Caki2 (cell line): ENCODE measurements at regions not wholly inside any gene's neighbourhood (a gene's known extent, or its start where the extent isn't known, plus 50 kb on each side); places are given as distances from the start of the nearest gene placed in this dataset.

Experiments used
- DNase-seq: peaks from one replicate; pipeline ENCODE4 v3.0.0-alpha.2; 2015; ENCODE audit warnings: low read depth
- in situ Hi-C: cut with HindIII; loops from 2 replicates; pipeline ENCODE4 v1.10.0; 2016; ENCODE audit warnings: low sequenced_read_pairs, low pct_unique_long_range_greater_than_20kb, mixed read lengths

DNA sequence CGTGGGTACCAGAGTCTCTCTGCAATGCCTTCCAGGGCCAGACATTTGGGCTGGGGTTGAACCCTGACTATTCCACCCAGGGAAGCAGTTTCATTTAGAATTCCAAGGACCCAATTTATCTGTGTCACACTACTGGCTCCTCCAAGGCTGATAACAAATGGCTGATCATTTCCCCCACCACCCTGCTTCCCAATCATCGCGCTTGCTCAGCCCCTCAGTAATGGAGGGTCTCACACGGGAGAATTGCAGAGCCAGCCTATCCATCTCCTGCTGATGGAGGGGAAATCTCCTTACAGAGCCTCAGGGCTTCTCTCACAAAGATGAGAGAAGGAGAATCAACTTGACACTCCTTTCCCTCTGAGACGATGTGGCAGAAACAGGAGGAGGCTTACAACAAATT is 78.4 kb upstream of the WSCD2 start:
- in situ Hi-C loops: no loop called here
- DNase-seq: no peak

DNA sequence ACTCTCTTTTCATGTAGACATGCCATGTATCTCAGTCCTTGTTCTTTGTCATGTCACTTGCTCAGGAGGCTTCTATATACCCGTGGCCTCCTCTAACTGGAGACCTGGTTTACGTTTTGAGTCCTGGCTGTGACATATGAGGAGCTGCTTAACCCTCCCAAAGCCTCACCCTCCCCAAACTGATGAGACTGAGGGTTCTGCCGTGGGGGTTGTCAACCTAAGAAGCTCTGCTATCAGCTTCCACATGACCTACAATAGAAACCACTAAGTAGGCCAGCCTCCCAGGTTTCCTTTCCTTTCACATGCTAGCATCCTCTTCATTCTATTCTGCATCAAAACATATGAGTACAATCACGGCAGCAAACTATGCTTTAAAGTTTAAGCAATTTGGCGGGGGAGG is 76.8 kb upstream of the WSCD2 start:
- DNase-seq: no peak
- in situ Hi-C loops: no loop called here

DNA sequence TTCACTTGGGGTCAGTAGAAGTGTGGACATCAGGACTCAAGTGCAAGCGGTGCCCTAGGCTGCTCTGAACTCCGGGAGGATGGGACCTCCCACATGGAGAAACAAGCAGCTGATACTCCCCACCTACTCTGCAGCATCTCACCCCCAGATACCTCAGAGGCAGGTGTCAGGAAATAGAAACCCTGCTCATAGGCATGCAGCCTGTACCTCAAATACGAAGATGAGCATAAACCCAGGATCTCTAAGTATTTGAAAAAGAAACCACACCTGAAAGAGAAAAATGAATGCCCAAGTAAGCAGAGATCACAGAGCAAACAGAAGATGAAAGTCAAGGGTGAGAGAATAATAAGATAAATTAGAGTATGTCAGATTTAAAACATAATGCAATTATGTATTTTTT is 75.6 kb upstream of the WSCD2 start:
- DNase-seq: no peak
- in situ Hi-C loops: no loop called here

DNA sequence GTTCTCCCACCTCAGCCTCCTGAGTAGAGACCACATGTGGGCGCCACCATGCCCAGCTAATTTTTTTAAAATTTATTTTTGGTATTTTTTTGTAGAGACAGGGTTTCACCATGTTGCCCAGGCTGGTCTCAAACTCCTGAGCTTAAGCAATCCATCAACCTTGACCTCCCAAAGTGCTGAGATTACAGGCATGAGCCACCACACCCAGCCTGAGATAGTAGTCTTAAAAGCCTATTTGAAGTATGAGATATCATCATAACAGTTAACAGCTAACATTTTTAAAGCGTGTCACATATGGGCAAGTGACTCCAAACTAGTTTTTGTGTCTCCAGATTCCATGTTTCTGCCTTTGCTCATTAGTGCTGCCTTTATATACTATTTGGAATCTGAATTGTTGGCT is 74.6 kb upstream of the WSCD2 start:
- in situ Hi-C loops: no loop called here
- no peak for DNase-seq

DNA sequence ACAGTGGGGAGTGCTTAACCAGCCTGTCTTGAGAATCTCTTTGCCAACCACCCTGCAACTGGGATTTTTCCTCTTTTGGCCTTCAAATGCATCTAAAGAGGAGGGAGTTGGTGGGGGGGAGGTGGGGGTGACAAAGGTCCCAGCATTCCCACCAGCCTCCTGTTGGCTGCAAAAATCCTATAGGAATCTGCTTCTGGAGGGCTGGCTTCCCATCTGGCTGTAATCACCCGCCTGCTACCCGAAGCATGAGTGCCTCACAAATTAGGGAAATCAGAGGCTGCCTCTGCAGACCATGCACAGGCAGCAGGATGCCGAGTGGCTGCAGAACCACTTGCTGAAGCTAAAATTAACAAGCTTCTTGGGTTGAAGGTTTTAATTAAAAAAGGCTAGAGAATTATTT is 73.9 kb upstream of the WSCD2 start:
- in situ Hi-C loops: no loop called here

DNA sequence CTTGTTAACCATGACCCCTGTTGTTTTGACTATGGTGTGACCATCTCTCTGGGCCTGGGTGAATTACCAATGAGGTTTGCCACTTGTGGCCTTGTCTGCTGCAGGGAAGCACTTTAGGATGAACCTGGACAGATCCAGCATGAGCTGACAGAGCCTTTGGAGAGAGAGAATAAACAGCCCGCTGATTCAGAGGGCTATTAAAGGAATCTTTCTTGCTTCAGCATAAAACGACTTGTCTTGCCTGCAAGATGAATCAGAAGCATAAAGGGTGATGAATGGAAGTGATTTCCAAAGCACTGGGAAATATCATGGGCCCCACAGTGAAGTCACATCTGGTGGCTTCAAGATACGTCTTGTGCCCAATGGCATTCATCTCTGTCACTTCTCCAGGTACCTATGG is 69.0 kb upstream of the WSCD2 start:
- in situ Hi-C loops: no loop called here
- DNase-seq: no peak

More for the DNA sequence above, 73.9 kb upstream of the WSCD2 start:
- DNase-seq: no peak

DNA sequence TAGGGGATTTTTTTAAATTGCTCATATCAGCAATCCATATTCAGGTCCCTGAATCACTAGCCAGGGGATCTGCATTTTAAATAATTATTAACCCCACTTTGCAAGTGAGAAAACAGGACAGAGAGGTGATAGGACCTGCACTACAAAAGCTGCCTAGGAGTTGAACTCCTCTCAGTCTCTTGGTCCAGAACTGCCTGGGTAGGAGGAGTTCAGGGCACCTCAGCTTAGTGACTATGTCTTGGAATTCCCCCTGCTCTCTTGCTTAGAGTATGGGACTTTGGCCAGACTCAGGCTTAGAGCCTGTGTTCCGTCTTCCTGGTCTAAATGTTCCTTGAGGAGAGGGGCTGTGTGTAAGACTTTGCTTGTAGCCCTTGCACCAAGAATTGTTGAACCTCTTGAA is 68.2 kb upstream of the WSCD2 start:
- DNase-seq: no peak
- in situ Hi-C loops: no loop called here

DNA sequence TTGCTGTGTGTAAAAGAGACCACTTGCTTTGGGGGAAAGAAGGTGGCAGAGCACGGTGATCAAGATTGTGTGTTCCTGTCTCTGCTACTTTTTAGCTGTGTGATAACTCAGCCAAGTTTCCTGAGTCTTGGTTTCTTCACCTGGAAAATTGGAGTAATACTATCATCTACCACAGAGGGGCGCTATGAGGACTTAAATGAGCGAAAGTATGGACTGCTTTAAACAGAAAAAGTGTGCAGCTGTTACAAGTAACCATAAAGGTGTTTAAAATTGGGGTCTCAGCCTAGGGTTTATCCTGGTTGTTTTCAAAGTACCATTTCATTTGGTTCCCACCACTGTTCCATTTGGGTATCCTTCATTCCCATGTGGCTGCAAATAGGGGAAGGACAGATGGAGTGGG is 65.9 kb upstream of the WSCD2 start:
- in situ Hi-C loops: no loop called here
- DNase-seq: no peak

DNA sequence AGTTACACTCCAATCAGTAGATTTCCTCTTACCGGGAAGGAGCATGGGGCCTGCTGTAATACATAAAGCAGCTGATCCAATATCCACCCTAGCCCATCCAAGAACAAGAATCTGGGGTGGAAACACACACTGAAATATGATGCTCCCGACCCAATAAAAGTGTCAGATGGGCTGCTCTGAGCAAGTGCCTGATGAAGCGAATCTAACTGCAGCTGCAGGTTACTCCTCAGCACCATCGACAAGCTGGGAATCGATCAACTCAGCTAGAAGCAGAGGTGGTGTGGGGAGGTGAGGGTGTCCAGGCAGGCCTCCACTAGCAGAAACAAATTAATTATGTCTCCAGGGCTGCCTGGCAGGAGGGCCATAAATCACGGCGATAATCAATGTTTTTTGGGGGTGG is 64.0 kb upstream of the WSCD2 start:
- in situ Hi-C loops: no loop called here
- DNase-seq: no peak

DNA sequence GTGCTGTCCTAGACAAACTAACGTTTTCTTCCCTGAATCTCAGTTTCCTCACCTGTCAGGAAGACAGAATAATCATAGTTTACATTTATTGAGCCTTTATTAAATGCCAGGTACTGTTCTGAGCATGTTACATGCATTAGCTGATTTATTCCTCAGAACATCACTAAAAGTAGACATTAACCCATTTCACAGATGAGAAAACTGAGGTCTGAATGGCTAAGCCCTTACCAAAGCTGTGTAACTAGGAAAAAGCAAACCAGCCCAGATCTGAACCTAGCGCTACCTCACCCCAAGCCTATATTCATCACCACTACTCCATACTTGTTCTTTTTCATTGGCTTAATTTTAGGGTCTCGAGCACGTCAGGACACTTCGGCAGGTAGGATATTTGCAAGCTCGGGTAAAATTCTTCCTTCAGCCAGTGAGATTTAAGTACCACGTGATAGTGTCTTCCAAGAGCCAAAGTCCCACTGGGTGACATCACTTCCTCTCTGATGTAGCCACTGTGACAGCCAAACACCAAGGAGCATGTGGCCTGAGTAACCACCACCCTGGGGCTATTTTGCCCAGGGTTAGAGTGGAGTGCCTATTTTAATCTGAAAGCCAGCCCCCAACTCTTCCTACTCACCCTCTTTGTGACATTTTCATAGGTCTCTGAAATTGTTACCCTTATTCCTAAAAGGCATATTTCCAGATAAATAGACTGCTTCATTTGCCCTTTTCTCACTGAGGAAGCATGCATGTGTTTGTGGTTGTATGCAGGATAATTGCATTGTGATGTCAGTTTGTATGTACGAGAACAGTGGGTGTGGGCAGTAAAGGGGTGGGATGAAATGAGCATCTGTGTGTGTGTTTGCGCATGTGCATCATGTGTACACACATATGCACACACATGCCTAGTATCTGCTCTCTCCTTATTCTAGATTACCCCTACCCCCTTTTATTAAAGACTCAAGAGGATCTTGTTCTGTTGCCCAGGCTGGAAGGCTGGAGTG is 62.2 kb upstream of the WSCD2 start:
- DNase-seq: no peak

DNA sequence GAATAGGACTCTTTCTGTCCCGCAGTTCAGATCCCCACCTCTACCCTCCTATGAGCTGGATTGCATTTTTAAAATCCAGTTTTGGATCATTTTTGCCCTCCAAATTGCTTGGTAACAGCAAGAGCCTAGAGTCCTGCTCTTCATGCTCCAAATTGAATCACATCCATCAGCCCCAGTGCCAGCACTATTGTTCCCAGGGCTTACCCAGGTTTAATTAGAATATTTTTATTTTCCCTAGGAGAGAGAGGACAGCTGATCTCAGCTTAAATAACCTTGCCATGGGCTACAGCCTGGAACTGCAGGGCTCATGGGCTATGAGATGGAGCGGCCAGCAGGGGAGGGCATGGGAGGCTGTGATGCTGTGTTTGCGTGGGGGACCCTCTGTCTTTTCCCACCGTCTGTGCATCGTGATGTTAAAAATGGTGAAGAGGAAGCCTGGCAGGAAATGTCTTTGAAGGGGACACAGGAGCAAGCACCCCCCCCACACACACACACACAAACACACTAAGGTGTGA is 59.4 kb upstream of the WSCD2 start:
- in situ Hi-C loops: no loop called here
- DNase-seq: no peak

More for the DNA sequence above, 62.2 kb upstream of the WSCD2 start:
- in situ Hi-C loops: no loop called here

DNA sequence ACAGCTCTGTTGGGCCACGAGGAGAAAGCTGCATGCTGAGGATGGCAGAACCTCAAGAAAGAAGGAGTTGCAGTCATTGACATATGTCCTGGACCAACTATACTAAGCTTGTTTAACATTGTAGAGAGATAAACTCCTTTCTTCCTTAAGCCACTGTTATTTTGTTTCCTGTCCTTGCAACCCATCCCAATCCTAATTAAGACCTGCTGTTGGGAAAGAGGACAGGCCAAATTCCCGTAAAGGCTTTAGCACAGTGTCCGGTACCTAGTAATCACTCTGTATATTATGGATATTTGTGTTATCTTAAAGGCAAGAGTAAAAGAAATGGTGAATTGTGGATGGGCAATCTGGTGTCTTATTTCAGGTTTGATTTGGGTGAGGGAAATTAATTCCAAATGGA is 53.5 kb upstream of the WSCD2 start:
- no peak for DNase-seq
- in situ Hi-C loops: no loop called here

DNA sequence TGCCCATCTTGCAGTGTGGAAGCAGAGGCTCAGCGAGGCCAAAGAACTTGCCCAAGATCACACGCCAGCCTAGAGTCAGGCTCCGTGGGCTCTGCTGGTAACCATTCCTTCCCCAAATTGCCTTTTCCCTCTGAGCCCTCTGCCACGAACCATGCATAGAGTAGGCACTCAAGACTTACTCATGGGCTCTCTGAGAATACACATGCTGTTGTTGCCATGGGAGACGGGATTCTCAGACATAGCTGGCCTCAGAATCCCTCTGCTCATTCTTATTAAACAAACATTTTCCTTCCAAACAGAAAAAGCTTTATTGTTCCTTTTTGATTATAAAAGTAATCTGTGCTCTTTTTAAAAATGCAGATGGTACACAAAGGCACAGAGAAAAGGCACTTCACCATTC is 52.5 kb upstream of the WSCD2 start:
- DNase-seq: no peak
- in situ Hi-C loops: no loop called here

DNA sequence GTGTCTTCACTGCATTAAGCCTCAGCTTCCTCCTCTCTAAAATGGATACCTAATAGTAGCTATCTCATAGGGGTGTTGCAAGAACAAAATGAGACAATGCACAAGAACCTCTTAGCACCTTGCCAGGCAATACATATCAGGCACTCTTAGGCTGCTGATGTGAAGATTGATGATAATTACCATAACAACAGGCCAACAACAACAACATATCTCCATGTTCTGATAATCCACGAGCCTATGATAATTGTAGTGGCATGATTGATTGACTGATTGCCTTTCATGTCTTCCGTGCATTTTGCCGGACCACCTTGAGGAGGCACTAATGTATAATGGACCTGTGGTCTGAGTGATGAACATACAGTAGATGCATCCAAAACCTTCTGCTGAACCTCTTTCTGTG is 50.7 kb upstream of the WSCD2 start:
- in situ Hi-C loops: no loop called here
- DNase-seq: no peak
